ENCODE measurements at regions not wholly inside any gene's neighbourhood (a gene's known extent, or its start where the extent isn't known, plus 50 kb on each side); places are given as distances from the start of the nearest gene placed in this dataset.
A peak's percentile ranks its signal among the peaks of the same experiment; 100 is the strongest.
"Not testable (repeated sequence)": the region's sequence is repeated elsewhere in the genome, so short reads cannot be mapped to it uniquely, and the experiment has no call there.

DNA sequence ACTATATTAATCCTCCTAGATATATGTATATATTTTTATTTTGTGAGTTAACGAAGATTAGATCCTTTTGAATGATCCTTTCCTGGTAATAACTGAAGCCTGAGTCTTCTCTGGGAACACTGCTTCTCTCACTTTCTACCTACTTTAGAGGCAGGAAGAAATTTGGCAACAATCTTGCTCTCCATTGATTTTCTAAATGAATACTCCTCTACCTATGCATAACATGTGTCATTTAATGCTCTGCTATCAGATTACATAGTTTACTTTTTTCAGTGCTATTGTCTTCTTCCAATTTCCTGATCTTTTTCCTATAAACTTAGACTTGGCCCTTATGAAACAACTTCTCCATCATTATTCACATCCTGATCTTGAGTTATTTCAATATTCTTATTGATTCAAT lies 60.4 kb upstream of the PDHA2 start:
- no peak for DNase-seq (ENCODE audit: low read depth in 4 of 4, low spot score in 3 of 4)

DNA sequence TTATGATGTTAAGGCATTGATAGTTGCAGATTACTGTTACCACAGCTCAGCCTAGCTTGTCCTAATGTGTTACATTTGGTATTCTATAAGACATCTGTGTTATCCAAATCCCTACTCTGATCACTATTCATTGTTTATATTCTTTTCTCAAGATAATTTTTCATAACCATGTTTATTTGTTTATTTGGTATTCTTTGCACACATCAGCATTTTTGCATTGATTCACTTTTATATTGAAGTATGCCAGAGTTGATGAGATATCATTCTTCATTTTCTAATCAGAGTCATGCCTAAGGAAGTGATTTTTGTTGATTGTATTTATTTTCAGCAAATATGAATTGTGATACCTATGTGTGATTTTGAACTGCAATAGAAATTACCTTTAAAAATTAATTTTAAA lies 61.2 kb upstream of the PDHA2 start:
- DNase-seq (ENCODE audit: low read depth in 4 of 4, low spot score in 3 of 4): no peak

DNA sequence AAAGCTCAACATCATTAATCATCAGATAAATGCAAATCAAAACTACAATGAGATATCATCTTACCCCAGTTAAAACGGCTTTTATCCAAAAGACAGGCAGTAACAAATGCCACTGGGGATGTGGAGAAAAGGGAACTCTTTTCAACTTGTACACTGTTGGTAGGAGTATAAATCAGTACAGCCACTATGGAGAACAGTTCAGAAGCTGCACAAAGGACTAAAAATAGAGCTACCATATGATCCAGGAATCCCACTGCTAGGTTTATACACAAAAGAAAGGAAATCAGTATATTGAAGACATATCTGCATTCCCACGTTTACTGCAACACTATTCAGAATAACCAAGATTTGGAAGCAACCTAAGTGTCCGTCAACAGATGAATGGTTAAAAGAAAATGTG lies 69.3 kb upstream of the PDHA2 start:
- not testable (repeated sequence) for DNase-seq (ENCODE audit: low read depth in 4 of 4, low spot score in 3 of 4)

- no peak for DNase-seq (ENCODE audit: low read depth in 4 of 4, low spot score in 3 of 4)
Measured at GRCh38 chr4:95764961-95765360, 74.9 kb upstream of the PDHA2 start.

DNA sequence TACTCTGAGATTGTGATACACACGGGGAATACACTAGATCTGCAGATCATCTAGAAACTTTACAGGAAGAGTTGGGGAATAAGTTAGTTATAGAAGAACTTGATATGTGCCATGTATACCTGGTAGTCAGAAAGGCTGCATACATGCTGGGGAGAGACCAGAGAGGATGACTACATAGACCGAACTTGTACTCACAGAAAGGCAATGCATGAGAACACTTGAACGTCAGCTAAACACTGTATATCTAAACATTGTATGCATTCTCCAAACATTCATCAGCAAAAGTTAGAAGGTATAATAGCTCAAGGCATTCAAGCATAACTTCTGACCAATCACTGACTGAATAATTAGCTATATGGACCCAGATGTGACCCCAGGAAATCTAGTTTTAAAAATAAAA lies 78.0 kb upstream of the PDHA2 start:
- no peak for DNase-seq (ENCODE audit: low read depth in 4 of 4, low spot score in 3 of 4)

DNA sequence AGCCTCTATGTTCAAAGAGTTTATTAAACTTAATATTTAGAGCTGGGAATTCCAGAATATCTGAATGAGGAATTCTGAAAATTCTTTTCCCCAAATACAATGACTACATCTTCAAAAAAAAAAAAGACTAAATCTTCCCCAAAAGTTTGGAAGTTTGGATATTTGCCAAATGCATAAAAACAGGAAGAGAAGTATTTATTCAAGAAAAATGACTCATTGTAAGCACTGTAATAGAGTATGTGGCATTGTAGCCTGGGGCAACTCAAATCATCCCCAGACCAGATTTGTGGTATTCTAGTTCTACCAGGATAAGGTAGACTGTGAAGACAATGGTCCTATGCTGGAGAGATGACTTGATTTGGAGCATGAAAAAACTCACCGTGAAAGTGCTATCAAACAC lies 78.5 kb upstream of the PDHA2 start:
- no peak for DNase-seq (ENCODE audit: low read depth in 4 of 4, low spot score in 3 of 4)

DNA sequence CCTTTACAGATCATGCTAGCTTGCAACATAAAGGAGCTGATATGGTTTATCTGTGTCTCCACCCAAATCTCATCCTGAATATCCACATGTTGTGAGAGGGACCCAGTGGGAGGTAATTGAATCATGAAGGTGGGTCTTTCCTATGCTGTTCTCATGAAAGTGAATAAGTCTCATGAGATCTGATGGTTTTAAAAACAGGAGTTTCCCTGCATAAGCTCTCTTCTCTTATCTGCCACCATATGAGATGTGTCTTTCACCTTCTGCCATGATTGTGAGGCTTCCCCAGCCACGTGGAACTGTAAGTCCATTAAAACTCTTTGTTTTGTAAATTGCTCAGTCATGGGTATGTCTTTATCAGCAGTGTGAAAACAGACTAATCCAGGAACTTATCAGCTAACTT lies 79.2 kb upstream of the PDHA2 start:
- DNase-seq (ENCODE audit: low read depth in 4 of 4, low spot score in 3 of 4): not testable (repeated sequence)

DNA sequence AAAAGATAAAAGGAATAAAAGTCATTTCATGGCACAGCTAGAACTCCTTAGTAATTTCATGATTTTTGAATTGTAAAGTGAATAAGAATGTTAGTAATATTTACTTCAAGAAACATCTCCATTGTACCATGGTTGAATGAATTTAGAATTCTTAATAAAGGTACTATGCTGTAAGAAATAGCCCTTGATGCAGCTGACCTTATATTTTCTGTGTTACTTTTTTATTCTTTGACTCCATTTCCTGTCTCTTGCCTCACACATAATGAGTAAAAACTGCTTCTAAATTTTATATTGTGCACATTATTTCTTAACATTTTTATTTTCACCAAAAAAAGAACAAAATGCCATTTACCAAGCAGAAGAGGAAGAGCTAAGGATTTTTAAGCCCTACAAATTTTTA lies 81.9 kb upstream of the PDHA2 start:
- no peak for DNase-seq (ENCODE audit: low read depth in 4 of 4, low spot score in 3 of 4)

DNA sequence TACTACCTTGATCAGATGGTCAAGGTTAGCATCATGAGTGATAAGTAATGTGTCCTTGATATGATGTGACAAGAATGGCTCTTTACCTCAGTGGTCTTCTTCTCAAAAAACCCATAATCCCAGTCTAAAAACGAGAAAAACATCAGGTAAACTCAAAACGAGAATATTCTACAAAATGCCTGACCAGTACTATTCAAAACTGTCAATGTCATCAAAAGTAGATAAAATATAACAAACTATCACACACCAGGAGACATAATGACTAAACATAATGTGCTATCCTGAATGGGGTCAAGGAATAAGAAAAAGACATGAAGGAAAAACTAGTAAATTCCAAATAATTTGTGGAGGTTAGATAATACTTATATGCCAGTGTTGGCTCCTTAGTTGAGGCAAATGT lies 85.2 kb upstream of the PDHA2 start:
- no peak for DNase-seq (ENCODE audit: low read depth in 4 of 4, low spot score in 3 of 4)

DNA sequence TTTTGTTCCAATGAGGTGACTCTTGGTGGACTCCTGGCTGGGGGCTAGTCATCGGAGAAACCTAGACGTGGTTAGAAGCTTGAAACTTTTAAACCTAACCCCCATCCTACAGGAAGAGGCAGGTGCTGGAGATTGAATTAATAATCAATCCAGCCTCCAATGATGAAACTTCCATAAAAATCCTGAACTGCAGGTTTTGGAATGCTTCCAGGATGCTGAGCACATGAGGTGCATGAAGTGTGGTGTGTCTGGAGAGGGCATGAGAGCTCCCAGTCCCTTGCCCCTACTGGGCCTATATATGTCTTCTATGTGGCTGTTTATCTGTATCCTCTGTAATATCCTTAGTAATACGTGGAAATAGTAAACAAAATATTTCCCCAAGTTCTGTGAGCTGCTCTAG lies 90.7 kb upstream of the PDHA2 start:
- DNase-seq (ENCODE audit: low read depth in 4 of 4, low spot score in 3 of 4): no peak

DNA sequence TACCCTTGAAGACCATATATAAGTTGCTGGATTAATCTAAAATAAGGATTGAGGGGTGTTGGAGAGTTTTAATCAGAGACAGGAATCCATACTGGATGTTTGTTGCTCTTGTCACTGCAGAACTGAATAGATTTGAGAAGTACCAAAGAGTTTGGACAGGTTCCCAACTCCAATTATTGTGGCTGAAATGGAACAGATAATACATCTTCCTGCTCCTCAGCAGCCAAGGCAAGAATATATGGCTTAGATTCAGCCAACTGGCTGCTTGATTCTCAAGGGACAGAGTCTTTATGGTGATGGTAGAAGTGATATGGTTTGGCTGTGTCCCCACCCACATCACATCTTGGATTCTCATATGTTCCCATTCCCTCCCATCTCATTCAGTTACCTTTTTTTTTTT lies 97.0 kb upstream of the PDHA2 start:
- DNase-seq (ENCODE audit: low read depth in 4 of 4, low spot score in 3 of 4): no peak

GRCh38 chr4:95742179-95742578 lies 97.7 kb upstream of the PDHA2 start:
- no peak for DNase-seq (ENCODE audit: low read depth in 4 of 4, low spot score in 3 of 4)

DNA sequence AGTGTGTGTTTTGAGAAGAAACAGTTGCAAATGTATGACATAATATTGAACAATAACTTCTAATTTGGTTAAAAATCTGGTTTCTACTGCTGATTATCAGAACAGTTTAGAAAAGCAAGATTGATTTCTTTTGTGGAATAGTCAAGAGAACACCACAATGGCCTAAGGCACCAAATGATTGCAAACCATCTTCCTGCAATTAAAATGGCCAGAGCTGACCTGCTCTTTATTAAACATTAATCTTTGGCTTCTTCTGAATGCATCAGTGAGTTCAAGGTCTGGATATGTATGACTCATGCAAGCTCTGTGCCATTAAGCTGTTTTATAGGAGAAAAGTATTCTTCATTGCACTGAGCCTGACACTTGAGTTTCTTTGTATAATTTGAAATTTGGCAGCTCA lies 107.8 kb upstream of the PDHA2 start:
- peak; percentile 6 to 12 (median 10) for DNase-seq (ENCODE audit: low read depth in 4 of 4, low spot score in 3 of 4)

- DNase-seq (ENCODE audit: low read depth in 4 of 4, low spot score in 3 of 4): no peak
Measured at GRCh38 chr4:95729596-95729995, 110.3 kb upstream of the PDHA2 start.

DNA sequence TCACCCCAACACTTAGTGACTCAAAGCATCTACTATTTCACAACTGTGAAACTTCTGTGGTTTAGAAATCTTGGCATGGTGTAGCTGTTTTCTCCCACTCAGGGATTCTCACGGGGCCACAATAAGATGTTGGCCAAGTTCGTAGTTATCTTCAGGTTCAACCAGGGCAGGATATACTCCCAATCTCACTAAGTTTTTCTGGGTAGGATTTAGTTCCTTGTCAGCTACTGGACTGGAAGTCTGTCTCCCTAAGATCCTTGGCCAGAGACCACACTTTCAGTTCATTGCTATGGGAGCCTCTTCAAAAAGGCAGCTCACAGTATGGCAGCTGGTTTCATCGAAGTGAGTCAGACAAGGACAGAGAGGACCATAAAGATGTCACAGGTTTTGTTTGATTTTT lies 111.7 kb upstream of the PDHA2 start:
- no peak for DNase-seq (ENCODE audit: low read depth in 4 of 4, low spot score in 3 of 4)

- DNase-seq (ENCODE audit: low read depth in 4 of 4, low spot score in 3 of 4): no peak
Measured at GRCh38 chr4:95715830-95716229, 124.1 kb upstream of the PDHA2 start.

DNA sequence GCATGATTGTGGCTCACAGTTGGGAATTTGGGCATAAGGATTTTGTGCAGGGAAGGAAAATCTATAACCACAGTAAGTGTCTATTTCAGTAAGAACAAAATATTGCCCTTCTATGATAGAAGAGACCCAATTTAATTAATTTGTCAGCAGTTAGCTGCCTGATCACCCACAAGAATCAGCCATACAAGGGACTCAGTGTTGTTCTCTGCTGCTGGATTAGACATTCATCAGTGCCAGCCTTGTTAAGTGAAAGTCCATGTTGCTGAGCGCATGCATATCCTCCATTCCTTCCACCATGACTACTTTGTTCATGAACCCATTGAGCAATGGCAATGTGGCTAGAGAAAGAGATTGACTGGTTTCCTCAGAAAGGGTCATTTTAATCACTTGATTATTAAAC lies 125.3 kb upstream of the PDHA2 start:
- DNase-seq (ENCODE audit: low read depth in 4 of 4, low spot score in 3 of 4): no peak

DNA sequence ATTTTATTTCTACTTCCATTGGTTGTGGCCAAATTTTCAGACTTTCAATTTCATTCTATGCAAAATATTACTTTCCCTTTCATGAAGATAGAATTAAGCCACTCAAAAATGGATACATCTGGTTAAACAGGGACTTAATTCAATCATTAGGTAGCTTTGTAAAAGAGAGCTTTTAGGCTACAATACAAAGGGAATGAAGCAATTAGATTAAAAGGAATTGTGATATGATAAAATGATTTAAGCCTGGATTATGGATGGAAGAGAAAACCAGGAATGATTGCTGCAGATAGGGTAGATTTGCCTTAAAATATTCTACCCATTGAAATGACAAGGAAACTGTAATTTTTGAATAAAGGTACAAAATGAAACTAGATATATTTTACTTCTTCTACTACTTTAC lies 134.6 kb upstream of the PDHA2 start:
- DNase-seq (ENCODE audit: low read depth in 4 of 4, low spot score in 3 of 4): no peak

- DNase-seq (ENCODE audit: low read depth in 4 of 4, low spot score in 3 of 4): no peak
Measured at GRCh38 chr4:95701500-95702170, 138.3 kb upstream of the PDHA2 start.

DNA sequence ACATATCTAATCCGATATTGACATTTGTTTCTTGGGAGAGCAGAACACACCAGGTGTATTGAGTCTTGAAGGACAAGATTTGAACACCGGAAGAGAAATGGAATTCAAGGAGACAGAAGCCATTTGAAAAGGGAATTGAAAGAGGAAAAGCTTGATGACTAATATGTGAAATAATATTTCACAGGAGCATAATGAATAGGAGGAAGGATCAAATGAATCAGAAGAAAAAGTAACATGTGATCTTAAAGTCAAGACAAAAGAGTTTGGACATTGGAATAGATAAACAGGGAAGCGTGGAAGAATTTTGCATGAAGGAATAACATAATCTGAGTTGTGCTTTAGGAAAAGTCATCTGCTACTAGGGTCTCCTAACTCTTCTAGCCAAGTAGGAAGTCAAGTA lies 145.5 kb upstream of the PDHA2 start:
- DNase-seq (ENCODE audit: low read depth in 4 of 4, low spot score in 3 of 4): no peak

DNA sequence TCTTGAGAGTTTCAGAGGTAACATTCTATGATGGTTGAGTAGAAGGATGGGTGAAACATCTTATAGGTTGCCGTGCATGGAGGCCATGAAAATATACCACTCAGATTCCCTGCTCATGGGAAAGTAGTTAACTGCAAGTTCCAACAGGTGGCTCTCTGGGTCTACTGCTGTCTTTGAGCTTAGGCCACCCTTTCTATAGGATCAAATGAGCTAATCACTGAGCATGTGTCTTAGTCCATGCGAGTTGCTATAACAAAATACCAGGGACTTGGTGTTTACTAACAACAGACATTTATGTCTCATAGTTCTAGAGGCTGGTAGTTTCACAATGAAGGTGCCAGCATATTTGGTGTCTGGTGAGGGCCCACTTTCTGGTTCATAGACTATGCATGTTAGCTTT lies 144.8 kb upstream of the UNC5C start:
- DNase-seq (ENCODE audit: low read depth in 4 of 4, low spot score in 3 of 4): no peak

GRCh38 chr4:95676190-95676589 lies 127.4 kb upstream of the UNC5C start:
- DNase-seq (ENCODE audit: low read depth in 4 of 4, low spot score in 3 of 4): no peak

GRCh38 chr4:95675623-95676022 lies 126.8 kb upstream of the UNC5C start:
- DNase-seq (ENCODE audit: low read depth in 4 of 4, low spot score in 3 of 4): no peak

Measured in left renal pelvis (tissue), 4 donors.